Neural progenitor cell (in vitro differentiated cells): ENCODE measurements at regions not wholly inside any gene's neighbourhood (a gene's known extent, or its start where the extent isn't known, plus 50 kb on each side); places are given as distances from the start of the nearest gene placed in this dataset.

Experiments
- EZH2phosphoT487 ChIP-seq: fragments of 200-600 bp; sonication (generic); IDR thresholded peaks from 2 replicates; pipeline ENCODE4 v1.6.1; 2017; ENCODE audit warnings: antibody characterized with exemption
- TF ChIP-seq, protein P1 (sequence below): fragments of 200-600 bp; sonication (generic); IDR thresholded peaks from 2 replicates; pipeline ENCODE4 v1.5.1; 2017; ENCODE audit warnings: antibody characterized with exemption, mild to moderate bottlenecking

DNA sequence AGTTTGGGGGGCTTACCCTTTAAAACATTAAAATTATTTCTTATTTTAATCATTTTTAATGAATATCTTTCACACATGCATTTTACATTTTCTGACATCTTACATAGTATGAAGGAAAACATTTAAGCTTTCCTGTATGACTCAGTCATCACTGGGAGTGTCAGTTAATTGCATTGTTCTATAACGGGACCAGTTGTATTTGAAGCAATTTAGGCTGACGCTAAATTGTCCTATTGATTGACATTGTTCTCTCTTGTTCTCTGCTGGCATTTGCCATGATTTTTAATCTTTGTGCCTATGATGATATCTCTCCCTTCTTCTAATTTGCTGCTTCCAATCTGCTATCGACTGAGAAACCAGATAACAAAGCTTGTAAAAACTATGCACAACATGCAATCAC, 190.5 kb upstream of the PIRT start:
- TF ChIP-seq EZH2phosphoT487 = no peak
- TF ChIP-seq, protein P1, sequence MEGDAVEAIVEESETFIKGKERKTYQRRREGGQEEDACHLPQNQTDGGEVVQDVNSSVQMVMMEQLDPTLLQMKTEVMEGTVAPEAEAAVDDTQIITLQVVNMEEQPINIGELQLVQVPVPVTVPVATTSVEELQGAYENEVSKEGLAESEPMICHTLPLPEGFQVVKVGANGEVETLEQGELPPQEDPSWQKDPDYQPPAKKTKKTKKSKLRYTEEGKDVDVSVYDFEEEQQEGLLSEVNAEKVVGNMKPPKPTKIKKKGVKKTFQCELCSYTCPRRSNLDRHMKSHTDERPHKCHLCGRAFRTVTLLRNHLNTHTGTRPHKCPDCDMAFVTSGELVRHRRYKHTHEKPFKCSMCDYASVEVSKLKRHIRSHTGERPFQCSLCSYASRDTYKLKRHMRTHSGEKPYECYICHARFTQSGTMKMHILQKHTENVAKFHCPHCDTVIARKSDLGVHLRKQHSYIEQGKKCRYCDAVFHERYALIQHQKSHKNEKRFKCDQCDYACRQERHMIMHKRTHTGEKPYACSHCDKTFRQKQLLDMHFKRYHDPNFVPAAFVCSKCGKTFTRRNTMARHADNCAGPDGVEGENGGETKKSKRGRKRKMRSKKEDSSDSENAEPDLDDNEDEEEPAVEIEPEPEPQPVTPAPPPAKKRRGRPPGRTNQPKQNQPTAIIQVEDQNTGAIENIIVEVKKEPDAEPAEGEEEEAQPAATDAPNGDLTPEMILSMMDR = no peak
